Dermis microvascular lymphatic vessel endothelial cell (primary cell): ENCODE measurements at regions not wholly inside any gene's neighbourhood (a gene's known extent, or its start where the extent isn't known, plus 50 kb on each side); places are given as distances from the start of the nearest gene placed in this dataset.

Experiments used
- DNase-seq, 2 donors: peaks; one replicate each; pipeline versions ENCODE4 v3.0.0 to v3.0.0-alpha.2; 2010; ENCODE audit warnings: low read depth in 2 of 2

GRCh38 chr1:214823311-214824117, 220.5 kb downstream of the CENPF start:
- no peak for DNase-seq

- peak in 1 of 2 donors; percentile 3 for DNase-seq
Observed at GRCh38 chr1:214824763-214825162, 221.8 kb downstream of the CENPF start.

- DNase-seq = no peak
Observed at GRCh38 chr1:214826619-214827018, 223.6 kb downstream of the CENPF start.

- no peak for DNase-seq
Observed at GRCh38 chr1:214827883-214828282, 224.9 kb downstream of the CENPF start.

- no peak for DNase-seq
Observed at GRCh38 chr1:214830941-214831340, 227.9 kb downstream of the CENPF start.

- no peak for DNase-seq
Observed at GRCh38 chr1:214831956-214832355, 229.0 kb downstream of the CENPF start.

- DNase-seq = no peak
Observed at GRCh38 chr1:214833178-214833756, 230.3 kb downstream of the CENPF start.

- no peak for DNase-seq
Observed at GRCh38 chr1:214837376-214837775, 234.4 kb downstream of the CENPF start.

- DNase-seq = no peak
Observed at GRCh38 chr1:214838351-214838750, 235.4 kb downstream of the CENPF start.

GRCh38 chr1:214840356-214840755, 237.4 kb downstream of the CENPF start:
- no peak for DNase-seq

GRCh38 chr1:214842856-214843255, 239.7 kb upstream of the KCNK2 start:
- no peak for DNase-seq

- no peak for DNase-seq
Observed at GRCh38 chr1:214843281-214843680, 239.3 kb upstream of the KCNK2 start.

GRCh38 chr1:214844319-214844718, 238.2 kb upstream of the KCNK2 start:
- no peak for DNase-seq

- DNase-seq = no peak
Observed at GRCh38 chr1:214846276-214846675, 236.3 kb upstream of the KCNK2 start.

- no peak for DNase-seq
Observed at GRCh38 chr1:214847071-214847810, 235.3 kb upstream of the KCNK2 start.

- no peak for DNase-seq
Observed at GRCh38 chr1:214848101-214848500, 234.4 kb upstream of the KCNK2 start.

- no peak for DNase-seq
Observed at GRCh38 chr1:214850432-214851050, 232.0 kb upstream of the KCNK2 start.

GRCh38 chr1:214853340-214853739, 229.2 kb upstream of the KCNK2 start:
- DNase-seq = no peak

GRCh38 chr1:214854126-214854875, 228.2 kb upstream of the KCNK2 start:
- no peak for DNase-seq

- no peak for DNase-seq
Observed at GRCh38 chr1:214856843-214857242, 225.7 kb upstream of the KCNK2 start.

GRCh38 chr1:214857716-214858115, 224.8 kb upstream of the KCNK2 start:
- no peak for DNase-seq
